Thymus (tissue), 11 donors: ENCODE measurements at regions not wholly inside any gene's neighbourhood (a gene's known extent, or its start where the extent isn't known, plus 50 kb on each side); places are given as distances from the start of the nearest gene placed in this dataset.
"Not testable (repeated sequence)": the region's sequence is repeated elsewhere in the genome, so short reads cannot be mapped to it uniquely, and the experiment has no call there.

ENCODE experiments used
- DNase-seq, 9 donors: peaks; one replicate each; pipeline ENCODE4 v3.0.0-alpha.2; 2013; ENCODE audit warnings: low spot score in 9 of 9, low read depth in 6 of 9, missing footprints in 1 of 9
- H3K27ac ChIP-seq, 2 donors: one replicate each; pipeline ENCODE4 v1.5.1; 2013; ENCODE audit warnings: control low read depth in 1 of 2, low read depth in 1 of 2, low read length in 1 of 2, mild to moderate bottlenecking in 1 of 2, moderate library complexity in 1 of 2
- H3K27me3 ChIP-seq, 2 donors: one replicate each; pipeline ENCODE4 v1.5.1; 2013; ENCODE audit warnings: low read length in 1 of 2; ENCODE audit not compliant: control insufficient read depth in 2 of 2, insufficient read depth in 1 of 2
- H3K36me3 ChIP-seq, 2 donors: one replicate each; pipeline ENCODE4 v1.5.1; 2013; ENCODE audit warnings: low read length in 1 of 2, mild to moderate bottlenecking in 1 of 2, moderate library complexity in 1 of 2; ENCODE audit not compliant: control insufficient read depth in 2 of 2, insufficient read depth in 2 of 2
- H3K4me1 ChIP-seq, 2 donors: one replicate each; pipeline ENCODE4 v1.5.1; 2013; ENCODE audit warnings: low read length in 2 of 2; ENCODE audit not compliant: control insufficient read depth in 2 of 2, insufficient read depth in 2 of 2
- H3K4me3 ChIP-seq, 2 donors: one replicate each; pipeline ENCODE4 v1.5.1; 2013; ENCODE audit warnings: low read length in 2 of 2, control low read depth in 1 of 2, mild to moderate bottlenecking in 1 of 2
- H3K9me3 ChIP-seq, 2 donors: one replicate each; pipeline ENCODE4 v1.5.1; 2013; ENCODE audit warnings: low read length in 1 of 2, mild to moderate bottlenecking in 1 of 2; ENCODE audit not compliant: control insufficient read depth in 2 of 2, insufficient read depth in 1 of 2
- WGBS: extraction: QIAGEN DNeasy Blood & Tissue Kit; methylation state at CpG from one replicate; pipeline ENCODE4 v1.1.7; 2013; 5-methylcytosine and 5-hydroxymethylcytosine counted together
- donor health status: healthy.

GRCh38 chr4:112708772-112709171, 71.8 kb downstream of the LARP7 start:
- Histone ChIP-seq H3K4me1 (peaks cover 0 to 7% of the 10 kb centered on the region in 2 donors), H3K36me3 (no peaks in the 10 kb centered on the region), H3K27ac (no peak overlapping the region), H3K9me3 (no peaks in the 10 kb centered on the region), H3K4me3 (no peak overlapping the region), H3K27me3 (peaks cover 21 to 54% of the 10 kb centered on the region in 2 donors)
- DNase-seq = no peak
- WGBS = 86% methylated on average over 2 of the region's 2 CpGs

- no peak overlapping the region for H3K4me3 ChIP-seq
- no peaks in the 10 kb centered on the region for H3K36me3 ChIP-seq
- no peak overlapping the region for H3K27ac ChIP-seq
- H3K9me3 ChIP-seq = no peaks in the 10 kb centered on the region
- no peaks in the 10 kb centered on the region for H3K4me1 ChIP-seq
- DNase-seq = no peak
- peaks cover 0 to 3% of the 10 kb centered on the region in 2 donors for H3K27me3 ChIP-seq
- WGBS = 89% methylated on average over 11 of the region's 11 CpGs
Measured at GRCh38 chr4:112714922-112715901, 78.3 kb downstream of the LARP7 start.

GRCh38 chr4:112717856-112718255, 80.9 kb downstream of the LARP7 start:
- WGBS = 95% methylated on average over 1 of the region's 1 CpG
- Histone ChIP-seq H3K27me3 (no peaks in the 10 kb centered on the region), H3K36me3 (no peaks in the 10 kb centered on the region), H3K4me3 (no peak overlapping the region), H3K9me3 (no peaks in the 10 kb centered on the region), H3K27ac (no peak overlapping the region), H3K4me1 (no peaks in the 10 kb centered on the region)
- DNase-seq = no peak

- H3K9me3 ChIP-seq = no peaks in the 10 kb centered on the region
- DNase-seq = no peak
- H3K4me1 ChIP-seq = no peaks in the 10 kb centered on the region
- H3K4me3 ChIP-seq = no peak overlapping the region
- no peaks in the 10 kb centered on the region for H3K36me3 ChIP-seq
- H3K27ac ChIP-seq = no peak overlapping the region
- H3K27me3 ChIP-seq = no peaks in the 10 kb centered on the region
Measured at GRCh38 chr4:112721627-112722026, 84.7 kb downstream of the LARP7 start.

- 69% methylated on average over 1 of the region's 1 CpG for WGBS
Measured at GRCh38 chr4:112726041-112726440, 89.1 kb downstream of the LARP7 start.

GRCh38 chr4:112727728-112728127, 90.8 kb downstream of the LARP7 start:
- not testable (repeated sequence) for H3K4me1 ChIP-seq, H3K4me3 ChIP-seq, H3K27ac ChIP-seq, H3K27me3 ChIP-seq, DNase-seq, H3K9me3 ChIP-seq, H3K36me3 ChIP-seq
- 96% methylated on average over 16 of the region's 16 CpGs for WGBS

More at GRCh38 chr4:112726041-112726440, 89.1 kb downstream of the LARP7 start:
- DNase-seq = no peak
- no peak overlapping the region for H3K4me3 ChIP-seq
- H3K27me3 ChIP-seq = no peaks in the 10 kb centered on the region
- H3K9me3 ChIP-seq = no peaks in the 10 kb centered on the region
- no peak overlapping the region for H3K27ac ChIP-seq
- no peaks in the 10 kb centered on the region for H3K36me3 ChIP-seq
- H3K4me1 ChIP-seq = no peaks in the 10 kb centered on the region

GRCh38 chr4:112731715-112732114, 94.8 kb downstream of the LARP7 start:
- H3K4me1 ChIP-seq = no peaks in the 10 kb centered on the region
- no peak for DNase-seq
- H3K9me3 ChIP-seq = no peaks in the 10 kb centered on the region
- H3K4me3 ChIP-seq = no peak overlapping the region
- WGBS = 96% methylated on average over 2 of the region's 2 CpGs
- H3K27me3 ChIP-seq = no peaks in the 10 kb centered on the region
- H3K27ac ChIP-seq = no peak overlapping the region
- no peaks in the 10 kb centered on the region for H3K36me3 ChIP-seq

- no peak overlapping the region for H3K27ac ChIP-seq
- no peaks in the 10 kb centered on the region for H3K36me3 ChIP-seq
- 87% methylated on average over 2 of the region's 2 CpGs for WGBS
- H3K27me3 ChIP-seq = no peaks in the 10 kb centered on the region
- H3K4me3 ChIP-seq = no peak overlapping the region
- H3K9me3 ChIP-seq = no peaks in the 10 kb centered on the region
- DNase-seq = no peak
- H3K4me1 ChIP-seq = no peaks in the 10 kb centered on the region
Measured at GRCh38 chr4:112732142-112732541, 95.2 kb downstream of the LARP7 start.

- Histone ChIP-seq H3K27me3 (no peaks in the 10 kb centered on the region), H3K4me1 (no peaks in the 10 kb centered on the region), H3K4me3 (no peak overlapping the region), H3K9me3 (no peaks in the 10 kb centered on the region), H3K27ac (no peak overlapping the region), H3K36me3 (no peaks in the 10 kb centered on the region)
- no peak for DNase-seq
Measured at GRCh38 chr4:112735474-112735951, 98.6 kb downstream of the LARP7 start.
